BE2C (cell line): ENCODE measurements at regions not wholly inside any gene's neighbourhood (a gene's known extent, or its start where the extent isn't known, plus 50 kb on each side); places are given as distances from the start of the nearest gene placed in this dataset.

Experiments used
- DNase-seq: peaks from one replicate; pipeline ENCODE4 v3.0.0-alpha.2; 2020
- H3K27me3 ChIP-seq: fragments of 250-450 bp; sonication (Bioruptor Pico); 2 replicates; pipeline ENCODE4 v1.5.1; 2020; ENCODE audit warnings: mild to moderate bottlenecking
- H3K36me3 ChIP-seq: fragments of 250-450 bp; sonication (Bioruptor Pico); 2 replicates; pipeline ENCODE4 v1.5.1; 2020; ENCODE audit warnings: mild to moderate bottlenecking
- H3K4me1 ChIP-seq: fragments of 250-450 bp; sonication (Bioruptor Pico); 2 replicates; pipeline ENCODE4 v1.5.1; 2020
- H3K4me3 ChIP-seq: 2 replicates; pipeline ENCODE4 v1.5.1; 2011; ENCODE audit warnings: low read depth, low read length
- H3K9me3 ChIP-seq: fragments of 250-450 bp; sonication (Bioruptor Pico); 2 replicates; pipeline ENCODE4 v1.5.1; 2020
- TF ChIP-seq, protein P1 (sequence below): IDR thresholded peaks from 2 replicates; pipeline ENCODE4 v1.5.1; 2012; ENCODE audit warnings: mild to moderate bottlenecking, low read depth, low read length

- H3K9me3 ChIP-seq: 0 out of 2 replicates have a peak, but pooled peaks cover 3% of the 10 kb centered on the region
- no peaks in the 10 kb centered on the region for H3K36me3 ChIP-seq
- H3K4me3 ChIP-seq: no peak overlapping the region
- H3K27me3 ChIP-seq: no peaks in the 10 kb centered on the region
- TF ChIP-seq, protein P1, sequence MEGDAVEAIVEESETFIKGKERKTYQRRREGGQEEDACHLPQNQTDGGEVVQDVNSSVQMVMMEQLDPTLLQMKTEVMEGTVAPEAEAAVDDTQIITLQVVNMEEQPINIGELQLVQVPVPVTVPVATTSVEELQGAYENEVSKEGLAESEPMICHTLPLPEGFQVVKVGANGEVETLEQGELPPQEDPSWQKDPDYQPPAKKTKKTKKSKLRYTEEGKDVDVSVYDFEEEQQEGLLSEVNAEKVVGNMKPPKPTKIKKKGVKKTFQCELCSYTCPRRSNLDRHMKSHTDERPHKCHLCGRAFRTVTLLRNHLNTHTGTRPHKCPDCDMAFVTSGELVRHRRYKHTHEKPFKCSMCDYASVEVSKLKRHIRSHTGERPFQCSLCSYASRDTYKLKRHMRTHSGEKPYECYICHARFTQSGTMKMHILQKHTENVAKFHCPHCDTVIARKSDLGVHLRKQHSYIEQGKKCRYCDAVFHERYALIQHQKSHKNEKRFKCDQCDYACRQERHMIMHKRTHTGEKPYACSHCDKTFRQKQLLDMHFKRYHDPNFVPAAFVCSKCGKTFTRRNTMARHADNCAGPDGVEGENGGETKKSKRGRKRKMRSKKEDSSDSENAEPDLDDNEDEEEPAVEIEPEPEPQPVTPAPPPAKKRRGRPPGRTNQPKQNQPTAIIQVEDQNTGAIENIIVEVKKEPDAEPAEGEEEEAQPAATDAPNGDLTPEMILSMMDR: no peak
- DNase-seq: no peak
- H3K4me1 ChIP-seq: peaks cover 14% of the 10 kb centered on the region
Observed at GRCh38 chr2:207397917-207398655, 131.7 kb upstream of the CREB1 start.

GRCh38 chr2:207399301-207399700 lies 130.5 kb upstream of the CREB1 start:
- Histone ChIP-seq H3K4me3 (no peak overlapping the region), H3K27me3 (no peaks in the 10 kb centered on the region), H3K36me3 (no peaks in the 10 kb centered on the region), H3K4me1 (peaks cover 15% of the 10 kb centered on the region), H3K9me3 (0 out of 2 replicates have a peak, but pooled peaks cover 3% of the 10 kb centered on the region)
- no peak for DNase-seq
- TF ChIP-seq, protein P1: no peak

DNA sequence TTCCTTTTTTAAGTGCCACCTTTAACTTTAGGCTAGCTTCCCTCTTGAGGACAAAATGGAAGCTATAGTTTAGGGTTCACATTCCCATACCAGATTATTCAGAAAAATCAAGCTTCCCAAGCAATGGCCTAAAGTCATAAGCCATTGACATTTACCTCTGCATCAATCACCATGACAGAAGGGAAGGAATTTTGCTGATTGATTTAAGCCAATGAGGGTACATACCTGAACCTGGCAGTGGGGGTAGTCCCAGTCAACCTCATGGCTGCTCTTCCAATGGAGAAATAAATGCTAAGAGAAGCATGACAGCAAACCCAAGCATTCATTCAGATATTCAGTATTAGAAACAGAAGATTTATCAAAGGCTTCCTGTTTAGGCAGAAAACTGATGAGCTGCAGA lies 128.4 kb upstream of the CREB1 start:
- no peak overlapping the region for H3K4me3 ChIP-seq
- peaks cover 4% of the 10 kb centered on the region; the same call in 1 of the 2 replicates for H3K4me1 ChIP-seq
- TF ChIP-seq, protein P1: no peak
- no peaks in the 10 kb centered on the region for H3K36me3 ChIP-seq
- DNase-seq: no peak
- H3K9me3 ChIP-seq: no peaks in the 10 kb centered on the region
- H3K27me3 ChIP-seq: no peaks in the 10 kb centered on the region

GRCh38 chr2:207403141-207403540 lies 126.6 kb upstream of the CREB1 start:
- no peaks in the 10 kb centered on the region for H3K9me3 ChIP-seq
- DNase-seq: no peak
- no peaks in the 10 kb centered on the region for H3K36me3 ChIP-seq
- H3K4me3 ChIP-seq: no peak overlapping the region
- peaks cover 16% of the 10 kb centered on the region for H3K4me1 ChIP-seq
- TF ChIP-seq, protein P1: no peak
- H3K27me3 ChIP-seq: no peaks in the 10 kb centered on the region

DNA sequence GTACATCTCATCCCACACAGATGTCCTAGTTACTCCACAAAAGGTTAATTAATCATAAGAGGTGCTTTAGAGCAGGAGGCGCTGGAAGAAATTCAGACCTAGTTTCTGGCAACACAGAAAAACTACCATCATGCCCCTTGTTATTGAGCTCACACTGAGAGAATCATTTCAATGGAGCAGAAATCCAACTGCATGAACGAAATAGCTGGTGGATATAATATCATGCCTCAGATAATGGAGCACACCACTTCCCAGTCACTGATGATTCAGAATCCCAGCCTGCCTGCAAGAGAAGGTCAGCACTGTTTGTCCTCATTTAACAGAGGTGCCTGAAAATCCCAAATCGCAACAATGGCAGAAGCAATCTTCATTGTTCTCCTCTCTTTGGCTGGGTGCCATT lies 125.8 kb upstream of the CREB1 start:
- H3K4me1 ChIP-seq: peaks cover 23% of the 10 kb centered on the region
- no peak for DNase-seq
- H3K36me3 ChIP-seq: no peaks in the 10 kb centered on the region
- TF ChIP-seq, protein P1: no peak
- no peak overlapping the region for H3K4me3 ChIP-seq
- no peaks in the 10 kb centered on the region for H3K9me3 ChIP-seq
- no peaks in the 10 kb centered on the region for H3K27me3 ChIP-seq

DNA sequence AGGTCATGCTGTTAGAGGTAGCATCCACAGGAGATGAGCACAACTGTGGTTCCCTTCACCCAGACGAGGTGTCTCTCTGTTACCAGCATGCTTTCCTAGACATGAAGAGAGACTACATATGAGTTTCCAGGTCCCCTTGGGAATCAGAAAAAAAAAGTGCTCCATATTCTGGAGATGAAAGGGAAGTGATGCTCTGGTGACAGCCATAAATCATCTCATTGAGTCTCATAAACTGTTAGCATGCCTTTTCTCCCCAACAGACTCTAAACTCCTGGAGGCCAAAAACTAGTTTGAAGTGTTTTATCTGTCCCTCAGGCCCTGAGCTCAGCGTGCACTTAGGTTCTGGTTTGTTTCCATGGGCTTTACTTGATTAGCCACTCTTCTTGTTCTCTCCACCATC lies 124.6 kb upstream of the CREB1 start:
- DNase-seq: no peak
- TF ChIP-seq, protein P1: no peak
- Histone ChIP-seq H3K27me3 (no peaks in the 10 kb centered on the region), H3K36me3 (no peaks in the 10 kb centered on the region), H3K9me3 (no peaks in the 10 kb centered on the region), H3K4me3 (no peak overlapping the region), H3K4me1 (peaks cover 30% of the 10 kb centered on the region)
